ENCODE measurements at regions not wholly inside any gene's neighbourhood (a gene's known extent, or its start where the extent isn't known, plus 50 kb on each side); places are given as distances from the start of the nearest gene placed in this dataset.

- DNase-seq = no peak
- Mint-ChIP-seq H3K4me1 (ENCODE audit: low read depth) (peaks cover 12% of the 10 kb centered on the region; the same call in 1 of the 2 replicates), H3K27me3 (ENCODE audit: insufficient read depth) (0 out of 2 replicates have a peak, but pooled peaks cover 6% of the 10 kb centered on the region), H3K4me3 (no peak overlapping the region), H3K27ac (no peak overlapping the region), H3K36me3 (ENCODE audit: low read depth) (no peaks in the 10 kb centered on the region), H3K9me3 (no peaks in the 10 kb centered on the region)
- no peak for TF ChIP-seq CTCF (IDR thresholded peaks at IDR 0.05)
These were observed 519.5 kb upstream of the SALL1 start for GRCh38 chr16:51670527-51670926.

- Mint-ChIP-seq H3K27ac (no peak overlapping the region), H3K9me3 (no peaks in the 10 kb centered on the region), H3K4me3 (no peak overlapping the region), H3K27me3 (ENCODE audit: insufficient read depth) (peaks cover 9% of the 10 kb centered on the region; the same call in 1 of the 2 replicates), H3K36me3 (ENCODE audit: low read depth) (no peaks in the 10 kb centered on the region), H3K4me1 (ENCODE audit: low read depth) (peaks cover 12% of the 10 kb centered on the region; the same call in 1 of the 2 replicates)
- TF ChIP-seq CTCF (IDR thresholded peaks at IDR 0.05) = no peak
- no peak for DNase-seq
These were observed 515.8 kb upstream of the SALL1 start for GRCh38 chr16:51666821-51667220.

- H3K4me3 Mint-ChIP-seq = no peak overlapping the region
- no peak for TF ChIP-seq CTCF (IDR thresholded peaks at IDR 0.05)
- DNase-seq = no peak
- H3K27me3 Mint-ChIP-seq (ENCODE audit: insufficient read depth) = peaks cover 9% of the 10 kb centered on the region; the same call in 1 of the 2 replicates
- no peaks in the 10 kb centered on the region for H3K36me3 Mint-ChIP-seq (ENCODE audit: low read depth)
- H3K4me1 Mint-ChIP-seq (ENCODE audit: low read depth) = peaks cover 12% of the 10 kb centered on the region; the same call in 1 of the 2 replicates
- H3K27ac Mint-ChIP-seq = no peak overlapping the region
- H3K9me3 Mint-ChIP-seq = no peaks in the 10 kb centered on the region
These were observed 515.0 kb upstream of the SALL1 start for GRCh38 chr16:51666074-51666473.

GRCh38 chr16:51665436-51665998 is 514.4 kb upstream of the SALL1 start:
- no peak overlapping the region for H3K4me3 Mint-ChIP-seq
- H3K36me3 Mint-ChIP-seq (ENCODE audit: low read depth) = no peaks in the 10 kb centered on the region
- no peak overlapping the region for H3K27ac Mint-ChIP-seq
- TF ChIP-seq CTCF (IDR thresholded peaks at IDR 0.05) = no peak
- H3K9me3 Mint-ChIP-seq = no peaks in the 10 kb centered on the region
- DNase-seq = no peak
- peaks cover 12% of the 10 kb centered on the region; the same call in 1 of the 2 replicates for H3K4me1 Mint-ChIP-seq (ENCODE audit: low read depth)
- peaks cover 7% of the 10 kb centered on the region; the same call in 1 of the 2 replicates for H3K27me3 Mint-ChIP-seq (ENCODE audit: insufficient read depth)

- no peak for DNase-seq
- no peaks in the 10 kb centered on the region for H3K9me3 Mint-ChIP-seq
- no peak for TF ChIP-seq CTCF (IDR thresholded peaks at IDR 0.05)
These were observed 507.5 kb upstream of the SALL1 start for GRCh38 chr16:51658531-51658930.

More at GRCh38 chr16:51658531-51658930, 507.5 kb upstream of the SALL1 start:
- Mint-ChIP-seq H3K27me3 (ENCODE audit: insufficient read depth) (peaks cover 2% of the 10 kb centered on the region), H3K4me1 (ENCODE audit: low read depth) (no peaks in the 10 kb centered on the region; the same call in 1 of the 2 replicates), H3K27ac (no peak overlapping the region), H3K36me3 (ENCODE audit: low read depth) (no peaks in the 10 kb centered on the region), H3K4me3 (no peak overlapping the region)

Data from HFFc6 (cell line).